ENCODE measurements at regions not wholly inside any gene's neighbourhood (a gene's known extent, or its start where the extent isn't known, plus 50 kb on each side); places are given as distances from the start of the nearest gene placed in this dataset.

DNA sequence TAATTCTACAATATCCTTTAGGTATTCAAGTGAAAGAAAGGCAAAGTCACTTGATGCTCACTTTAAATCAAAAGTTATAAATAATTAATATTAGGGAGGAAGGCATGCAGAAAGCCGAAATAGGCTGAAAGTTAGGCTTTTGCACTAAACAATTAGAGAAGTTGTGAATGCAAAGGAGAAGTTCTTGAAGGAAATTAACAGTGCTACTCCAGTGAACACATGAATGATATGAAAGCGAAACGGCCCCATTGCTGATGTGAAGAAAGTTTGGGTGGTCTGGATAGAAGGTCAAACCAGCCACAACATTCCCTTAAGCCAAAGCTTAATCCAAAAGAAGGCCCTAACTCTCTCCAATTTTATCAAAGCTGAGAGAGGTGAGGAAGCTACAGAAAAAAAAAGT lies 103.1 kb upstream of the CXCR4 start:
- no peaks in the 10 kb centered on the region; the same call in 1 of the 2 replicates for H3K4me1 ChIP-seq (ENCODE audit: control insufficient read depth, insufficient read depth, low read length)
- no peaks in the 10 kb centered on the region for H3K9me3 ChIP-seq (ENCODE audit: control insufficient read depth, insufficient read depth, low read depth, low read length)
- peaks cover 13% of the 10 kb centered on the region for H3K27me3 ChIP-seq (ENCODE audit: control insufficient read depth, insufficient read depth, low read length)
- no TSS peak for BruUV-seq (replicated peaks)
- ATAC-seq (no peak), DNase-seq (ENCODE audit: low read depth, low spot score) (no peak)
- ChIA-PET POLR2A (no interaction called here), CTCF (no interaction called here)
- H3K36me3 ChIP-seq (ENCODE audit: control insufficient read depth, insufficient read depth, low read length), result no peaks in the 10 kb centered on the region
- H3K27ac ChIP-seq (ENCODE audit: low read length), result no peak overlapping the region
- in situ Hi-C loops (cut with HindIII; ENCODE audit: low pct_unique_long_range_greater_than_20kb, low sequenced_read_pairs), result no loop called here
- TF ChIP-seq CTCF (IDR thresholded peaks at IDR 0.05), result no peak
- TF ChIP-seq POLR2AphosphoS5 (IDR thresholded peaks at IDR 0.05; ENCODE audit: low read depth, low read length), result no peak
- intact Hi-C loops (cut with micrococcal nuclease; ENCODE audit: unreplicated experiment), result no loop called here
- H3K4me3 ChIP-seq (ENCODE audit: low read depth in 2 of 2, low read length in 2 of 2), result no peak overlapping the region

GRCh38 chr2:136219963-136220362 lies 102.0 kb upstream of the CXCR4 start:
- POLR2A ChIA-PET, result no interaction called here
- H3K27ac ChIP-seq (ENCODE audit: low read length), result no peak overlapping the region
- H3K9me3 ChIP-seq (ENCODE audit: control insufficient read depth, insufficient read depth, low read depth, low read length), result no peaks in the 10 kb centered on the region
- intact Hi-C loops (cut with micrococcal nuclease; ENCODE audit: unreplicated experiment), result no loop called here
- in situ Hi-C loops (cut with HindIII; ENCODE audit: low pct_unique_long_range_greater_than_20kb, low sequenced_read_pairs), result no loop called here
- no peak overlapping the region for H3K4me3 ChIP-seq (ENCODE audit: low read depth in 2 of 2, low read length in 2 of 2)
- TF ChIP-seq, protein P1, sequence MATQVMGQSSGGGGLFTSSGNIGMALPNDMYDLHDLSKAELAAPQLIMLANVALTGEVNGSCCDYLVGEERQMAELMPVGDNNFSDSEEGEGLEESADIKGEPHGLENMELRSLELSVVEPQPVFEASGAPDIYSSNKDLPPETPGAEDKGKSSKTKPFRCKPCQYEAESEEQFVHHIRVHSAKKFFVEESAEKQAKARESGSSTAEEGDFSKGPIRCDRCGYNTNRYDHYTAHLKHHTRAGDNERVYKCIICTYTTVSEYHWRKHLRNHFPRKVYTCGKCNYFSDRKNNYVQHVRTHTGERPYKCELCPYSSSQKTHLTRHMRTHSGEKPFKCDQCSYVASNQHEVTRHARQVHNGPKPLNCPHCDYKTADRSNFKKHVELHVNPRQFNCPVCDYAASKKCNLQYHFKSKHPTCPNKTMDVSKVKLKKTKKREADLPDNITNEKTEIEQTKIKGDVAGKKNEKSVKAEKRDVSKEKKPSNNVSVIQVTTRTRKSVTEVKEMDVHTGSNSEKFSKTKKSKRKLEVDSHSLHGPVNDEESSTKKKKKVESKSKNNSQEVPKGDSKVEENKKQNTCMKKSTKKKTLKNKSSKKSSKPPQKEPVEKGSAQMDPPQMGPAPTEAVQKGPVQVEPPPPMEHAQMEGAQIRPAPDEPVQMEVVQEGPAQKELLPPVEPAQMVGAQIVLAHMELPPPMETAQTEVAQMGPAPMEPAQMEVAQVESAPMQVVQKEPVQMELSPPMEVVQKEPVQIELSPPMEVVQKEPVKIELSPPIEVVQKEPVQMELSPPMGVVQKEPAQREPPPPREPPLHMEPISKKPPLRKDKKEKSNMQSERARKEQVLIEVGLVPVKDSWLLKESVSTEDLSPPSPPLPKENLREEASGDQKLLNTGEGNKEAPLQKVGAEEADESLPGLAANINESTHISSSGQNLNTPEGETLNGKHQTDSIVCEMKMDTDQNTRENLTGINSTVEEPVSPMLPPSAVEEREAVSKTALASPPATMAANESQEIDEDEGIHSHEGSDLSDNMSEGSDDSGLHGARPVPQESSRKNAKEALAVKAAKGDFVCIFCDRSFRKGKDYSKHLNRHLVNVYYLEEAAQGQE (IDR thresholded peaks at IDR 0.05; ENCODE audit: insufficient read depth in 1 of 2, low read depth in 2 of 2, low read length in 1 of 2), result no peak
- no peak for TF ChIP-seq SIN3A (IDR thresholded peaks at IDR 0.05; ENCODE audit: borderline replicate concordance, insufficient read depth, low read depth, low read length)
- no peak for TF ChIP-seq POLR2AphosphoS5 (IDR thresholded peaks at IDR 0.05; ENCODE audit: low read depth, low read length)
- BruUV-seq (replicated peaks), result no TSS peak
- DNase-seq (ENCODE audit: low read depth, low spot score), result no peak
- H3K4me1 ChIP-seq (ENCODE audit: control insufficient read depth, insufficient read depth, low read length), result no peaks in the 10 kb centered on the region
- no peaks in the 10 kb centered on the region for H3K36me3 ChIP-seq (ENCODE audit: control insufficient read depth, insufficient read depth, low read length)
- CTCF ChIA-PET, result no interaction called here
- no peak for ATAC-seq
- peaks cover 13% of the 10 kb centered on the region for H3K27me3 ChIP-seq (ENCODE audit: control insufficient read depth, insufficient read depth, low read length)

DNA sequence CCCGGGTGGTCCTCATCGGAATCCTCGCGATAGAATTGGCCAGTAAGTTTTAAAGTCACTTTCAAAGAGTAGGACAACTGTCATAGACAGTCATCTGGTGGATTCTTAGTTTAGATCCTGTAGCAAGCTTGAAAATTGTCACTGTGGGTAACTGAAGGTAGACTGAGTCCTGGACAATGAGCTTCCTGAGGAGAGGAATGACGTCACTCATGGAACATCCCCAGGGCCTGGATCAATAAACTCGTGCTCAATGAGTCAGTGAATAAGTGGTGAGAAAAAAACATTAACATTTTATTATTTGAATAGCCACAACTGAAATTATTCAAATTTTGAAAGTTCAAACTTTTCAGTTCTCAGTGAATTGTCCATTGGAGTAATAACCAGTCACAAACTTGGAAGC lies 101.4 kb upstream of the CXCR4 start:
- no peak for DNase-seq (ENCODE audit: low read depth, low spot score)
- Histone ChIP-seq H3K27ac (ENCODE audit: low read length) (no peak overlapping the region), H3K9me3 (ENCODE audit: control insufficient read depth, insufficient read depth, low read depth, low read length) (no peaks in the 10 kb centered on the region), H3K4me3 (ENCODE audit: low read depth in 2 of 2, low read length in 2 of 2) (no peak overlapping the region), H3K27me3 (ENCODE audit: control insufficient read depth, insufficient read depth, low read length) (peaks cover 13% of the 10 kb centered on the region), H3K4me1 (ENCODE audit: control insufficient read depth, insufficient read depth, low read length) (no peaks in the 10 kb centered on the region), H3K36me3 (ENCODE audit: control insufficient read depth, insufficient read depth, low read length) (no peaks in the 10 kb centered on the region)
- intact Hi-C loops (cut with micrococcal nuclease; ENCODE audit: unreplicated experiment), result no loop called here
- in situ Hi-C loops (cut with HindIII; ENCODE audit: low pct_unique_long_range_greater_than_20kb, low sequenced_read_pairs), result no loop called here
- ATAC-seq, result no peak
- ChIA-PET POLR2A (no interaction called here), CTCF (no interaction called here)
- no TSS peak for BruUV-seq (replicated peaks)
- TF ChIP-seq, protein P1 (IDR thresholded peaks at IDR 0.05; ENCODE audit: insufficient read depth in 1 of 2, low read depth in 2 of 2, low read length in 1 of 2), result no peak
- TF ChIP-seq SIN3A (IDR thresholded peaks at IDR 0.05; ENCODE audit: borderline replicate concordance, insufficient read depth, low read depth, low read length) (no peak), TCF7L2 (IDR thresholded peaks at IDR 0.05; ENCODE audit: low read depth, low read length) (no peak), POLR2AphosphoS5 (IDR thresholded peaks at IDR 0.05; ENCODE audit: low read depth, low read length) (no peak), CTCF (IDR thresholded peaks at IDR 0.05) (no peak)
